Adrenal gland (tissue), 9 donors: ENCODE measurements at regions not wholly inside any gene's neighbourhood (a gene's known extent, or its start where the extent isn't known, plus 50 kb on each side); places are given as distances from the start of the nearest gene placed in this dataset.

ENCODE experiments used
- DNase-seq, 7 donors: peaks; one replicate each; pipeline ENCODE4 v3.0.0-alpha.2; 2019 to 2020
- H3K27ac ChIP-seq, 5 donors: fragments of 200-600 bp; sonication (generic) in 4 of 5; 1 replicate in 3 of 5; 2 replicates in 2 of 5; pipeline versions ENCODE4 v1.5.1 to v1.8.0; 2016 to 2020; ENCODE audit warnings: mild to moderate bottlenecking in 1 of 5
- H3K27me3 ChIP-seq: fragments of 200-600 bp; 2 replicates; pipeline ENCODE4 v1.8.0; 2021
- H3K36me3 ChIP-seq, 2 donors: fragments of 200-600 bp; replicated peaks in 1 of 2; 1 replicate in 1 of 2; 2 replicates in 1 of 2; pipeline versions ENCODE4 v1.5.1 to v1.8.0; 2018 to 2022
- H3K4me1 ChIP-seq, 2 donors: fragments of 200-600 bp; replicated peaks in 1 of 2; 1 replicate in 1 of 2; 2 replicates in 1 of 2; pipeline versions ENCODE4 v1.5.1 to v1.8.0; 2018 to 2021
- H3K4me3 ChIP-seq, 4 donors: fragments of 200-600 bp; sonication (generic) in 3 of 4; one replicate each; pipeline ENCODE4 v1.5.1; 2016 to 2018
- H3K9me3 ChIP-seq, 3 donors: fragments of 200-600 bp; sonication (generic) in 1 of 3; replicated peaks in 1 of 3; 1 replicate in 2 of 3; 2 replicates in 1 of 3; pipeline versions ENCODE4 v1.5.1 to v1.8.0; 2016 to 2021
- CTCF ChIP-seq, 6 experiments: fragments of 450-650 bp in 4 of 6; fragments of 200-600 bp in 2 of 6; sonication (generic) in 1 of 6; IDR thresholded peaks; 1 replicate in 5 of 6; 2 replicates in 1 of 6; pipeline versions ENCODE4 v1.5.1 to v1.8.0; 2016 to 2021; ENCODE audit warnings: antibody characterized with exemption in 6 of 6, mild to moderate bottlenecking in 2 of 6, moderate library complexity in 1 of 6
- POLR2A ChIP-seq, 2 donors: fragments of 450-650 bp; IDR thresholded peaks; one replicate each; pipeline ENCODE4 v1.6.1; 2017; ENCODE audit warnings: antibody characterized with exemption in 2 of 2, mild to moderate bottlenecking in 2 of 2, moderate library complexity in 1 of 2
- WGBS, 4 donors: extraction: QIAGEN DNeasy Blood & Tissue Kit in 2 of 4; methylation state at CpG; one replicate each; pipeline versions ENCODE4 v1.1.5 to v1.1.7; 2013 to 2017; 5-methylcytosine and 5-hydroxymethylcytosine counted together
- intact Hi-C, 2 donors: fragments of 100-400 bp; cut with DNase I; formaldehyde crosslinking; loops; one replicate each; pipeline versions ENCODE4 v1.14.1 to v1.15.0; 2022 to 2023
- donor health status: healthy with polysubstance abuse.
- donor health status: Bipolar disorder and iron deficiency.
- donor health status: DM: yes; HTN: yes; CAD: no.
- donor health status: DM: no; HTN: no; CAD: no.
- donor health status: DM: no; HTN: no; CAD: no.

DNA sequence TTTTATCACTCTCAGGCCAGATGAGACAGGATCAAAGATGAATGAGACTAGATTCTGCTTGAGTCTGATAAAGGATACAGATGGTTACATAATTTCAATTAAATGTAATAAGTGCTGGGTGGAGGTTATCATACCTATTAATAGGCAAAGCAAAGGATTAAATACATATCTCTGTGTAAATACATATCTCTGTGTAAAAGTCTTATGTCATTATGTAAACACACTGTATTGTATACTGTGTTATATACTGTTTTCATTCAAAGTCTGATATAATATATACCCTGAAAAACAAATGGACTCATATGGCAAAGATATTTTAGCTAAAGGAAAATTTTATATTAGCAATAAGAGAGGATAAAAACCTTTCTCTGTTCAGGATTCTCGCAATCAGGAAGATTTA is 605.8 kb upstream of the PTGER4 start:
- Histone ChIP-seq H3K27ac (no peak overlapping the region), H3K9me3 (no peaks in the 10 kb centered on the region), H3K36me3 (no peaks in the 10 kb centered on the region), H3K4me1 (no peaks in the 10 kb centered on the region), H3K27me3 (no peaks in the 10 kb centered on the region), H3K4me3 (no peak overlapping the region)
- intact Hi-C loops = no loop called here
- 65 to 92% (median 84%) methylated on average over 1 of the region's 1 CpG for whole genome bisulfite sequencing, 4 donors
- no peak for DNase-seq
- TF ChIP-seq CTCF (IDR thresholded peaks at IDR 0.05) (no peak), POLR2A (IDR thresholded peaks at IDR 0.05) (no peak)

- intact Hi-C loops = no loop called here
- Histone ChIP-seq H3K9me3 (no peaks in the 10 kb centered on the region), H3K4me3 (no peak overlapping the region), H3K36me3 (no peaks in the 10 kb centered on the region), H3K27me3 (no peaks in the 10 kb centered on the region), H3K27ac (no peak overlapping the region), H3K4me1 (no peaks in the 10 kb centered on the region)
- TF ChIP-seq CTCF (IDR thresholded peaks at IDR 0.05) (no peak), POLR2A (IDR thresholded peaks at IDR 0.05) (no peak)
- no peak for DNase-seq
Measured at GRCh38 chr5:40071870-40072269, 607.8 kb upstream of the PTGER4 start.

- H3K27ac ChIP-seq = no peak overlapping the region
- intact Hi-C loops = no loop called here
- H3K4me1 ChIP-seq = no peaks in the 10 kb centered on the region
- no peaks in the 10 kb centered on the region for H3K27me3 ChIP-seq
- 90 to 93% (median 90%) methylated on average over 22 of the region's 22 CpGs for WGBS, 4 donors
- H3K9me3 ChIP-seq = no peaks in the 10 kb centered on the region
- no peaks in the 10 kb centered on the region for H3K36me3 ChIP-seq
- no peak overlapping the region for H3K4me3 ChIP-seq
- TF ChIP-seq POLR2A (IDR thresholded peaks at IDR 0.05) (no peak), CTCF (IDR thresholded peaks at IDR 0.05) (no peak)
- DNase-seq = no peak
Measured at GRCh38 chr5:40066616-40067015, 613.1 kb upstream of the PTGER4 start.

GRCh38 chr5:40052808-40053207 is 626.9 kb upstream of the PTGER4 start:
- Histone ChIP-seq H3K27ac (no peak overlapping the region), H3K4me1 (no peaks in the 10 kb centered on the region), H3K9me3 (no peaks in the 10 kb centered on the region), H3K27me3 (no peaks in the 10 kb centered on the region), H3K4me3 (no peak overlapping the region), H3K36me3 (no peaks in the 10 kb centered on the region)
- WGBS, 4 donors = 55 to 69% (median 62%) methylated on average over 4 of the region's 4 CpGs
- DNase-seq = no peak
- intact Hi-C loops = no loop called here
- no peak for TF ChIP-seq POLR2A (IDR thresholded peaks at IDR 0.05)
- TF ChIP-seq CTCF (IDR thresholded peaks at IDR 0.05) = no peak
